ENCODE measurements at regions not wholly inside any gene's neighbourhood (a gene's known extent, or its start where the extent isn't known, plus 50 kb on each side); places are given as distances from the start of the nearest gene placed in this dataset.

DNA sequence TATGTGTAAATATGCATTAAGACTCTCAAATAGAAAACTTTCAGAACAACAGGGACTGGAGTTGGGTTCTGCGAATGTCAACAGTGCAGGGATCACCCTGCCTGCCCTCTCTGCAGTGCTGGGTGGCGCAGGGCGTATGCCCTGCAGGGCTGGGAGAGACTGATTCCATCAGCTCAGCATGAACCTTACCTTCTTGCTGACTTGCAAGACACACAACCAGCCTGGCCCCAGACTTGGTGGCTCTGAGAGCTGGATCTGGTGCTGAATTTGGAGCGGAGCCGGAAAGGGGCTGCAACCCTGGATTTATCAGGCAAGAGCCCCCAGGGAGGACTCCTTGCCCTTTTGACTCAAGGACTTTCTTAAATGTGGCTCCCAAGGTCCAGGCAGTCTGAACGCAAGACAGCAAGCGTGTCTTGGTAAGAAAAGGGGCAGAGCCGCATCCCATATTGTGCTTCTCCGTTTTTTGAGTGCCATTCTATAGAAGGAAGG is 376.0 kb upstream of the IRX2 start:
- DNase-seq: no peak

- DNase-seq: no peak
Observed at GRCh38 chr5:3126639-3127038, 375.2 kb upstream of the IRX2 start.

DNA sequence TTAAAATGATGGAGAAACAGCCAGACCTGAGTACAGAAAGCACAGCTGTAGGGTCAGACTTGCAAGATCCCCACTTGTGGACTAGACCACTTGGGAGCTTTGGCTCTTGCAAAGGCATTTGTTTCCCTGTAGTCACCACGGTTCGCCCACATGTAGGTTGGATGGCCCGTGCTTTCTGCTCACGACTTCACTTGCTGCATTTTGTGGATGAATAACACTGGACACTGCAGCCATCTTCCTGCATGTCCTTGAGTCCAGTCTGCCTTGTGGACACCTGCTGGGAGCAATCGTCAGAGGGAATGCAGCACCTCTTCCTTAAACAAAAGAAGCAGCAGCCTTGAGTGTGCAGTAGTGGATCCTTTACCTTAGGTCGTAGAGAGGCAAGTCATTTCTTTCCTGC is 372.9 kb upstream of the IRX2 start:
- no peak for DNase-seq

GRCh38 chr5:3123763-3124157 is 372.3 kb upstream of the IRX2 start:
- DNase-seq: no peak

GRCh38 chr5:3122985-3123762 is 371.7 kb upstream of the IRX2 start:
- no peak for DNase-seq

GRCh38 chr5:3122216-3122615 is 370.7 kb upstream of the IRX2 start:
- DNase-seq: no peak

DNA sequence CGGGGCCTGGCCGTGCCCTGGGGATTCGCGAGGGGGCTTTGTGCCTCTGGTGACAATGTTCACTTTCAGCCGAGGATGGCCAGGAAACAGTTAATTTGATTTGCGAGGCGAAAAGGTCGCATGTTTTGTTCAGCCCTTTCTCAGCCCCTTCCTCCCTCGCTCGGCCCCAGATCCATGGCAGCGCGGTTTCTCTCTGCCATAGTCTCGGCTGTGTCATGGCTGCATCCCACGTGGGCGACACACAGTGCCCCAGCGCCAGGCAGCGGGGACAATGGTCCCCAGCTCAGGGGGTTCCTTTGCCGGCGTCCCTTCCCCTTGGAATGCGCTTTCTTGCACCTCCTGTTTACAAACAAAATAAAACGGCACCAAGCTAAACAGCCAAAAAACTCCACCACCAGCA is 370.3 kb upstream of the IRX2 start:
- DNase-seq: no peak

DNA sequence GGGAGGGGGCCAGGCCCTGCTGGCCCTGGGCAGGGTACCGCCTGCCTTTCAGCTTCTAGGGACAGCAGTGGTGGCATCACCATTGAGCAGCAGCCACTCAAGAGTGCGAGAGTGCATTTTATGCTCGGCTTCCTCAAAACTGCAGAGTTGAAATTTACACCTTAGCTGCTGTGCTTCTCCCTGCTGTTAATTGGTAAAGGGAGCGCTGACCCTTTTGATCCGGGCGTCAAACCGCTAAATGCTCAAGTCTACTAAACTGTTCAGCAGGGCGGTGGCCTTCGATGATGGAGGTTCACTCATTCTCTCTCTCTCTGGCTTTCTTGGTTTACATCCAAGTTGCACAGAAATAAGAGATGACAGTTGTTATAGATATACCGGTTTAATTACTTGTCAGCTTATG is 368.6 kb upstream of the IRX2 start:
- DNase-seq: no peak

DNA sequence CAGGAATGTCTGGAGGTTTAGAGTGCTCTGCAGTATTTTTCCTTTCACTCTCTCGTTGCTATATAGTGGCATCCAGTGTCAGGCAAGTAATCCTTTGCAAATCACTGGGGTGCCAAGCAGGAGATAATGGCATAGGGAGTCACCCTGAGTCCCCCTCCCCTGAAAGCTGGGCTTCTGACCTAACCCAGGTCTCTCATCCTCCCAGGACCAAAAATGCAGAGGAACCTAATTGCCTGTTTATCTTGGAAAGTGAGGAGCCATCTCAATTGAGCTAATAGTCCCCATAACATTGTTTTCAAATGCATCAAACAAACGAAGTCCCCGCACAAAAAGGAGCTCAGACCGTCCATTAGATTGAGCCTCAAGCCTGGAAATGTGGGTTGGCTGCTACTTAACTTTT is 368.0 kb upstream of the IRX2 start:
- DNase-seq: no peak

DNA sequence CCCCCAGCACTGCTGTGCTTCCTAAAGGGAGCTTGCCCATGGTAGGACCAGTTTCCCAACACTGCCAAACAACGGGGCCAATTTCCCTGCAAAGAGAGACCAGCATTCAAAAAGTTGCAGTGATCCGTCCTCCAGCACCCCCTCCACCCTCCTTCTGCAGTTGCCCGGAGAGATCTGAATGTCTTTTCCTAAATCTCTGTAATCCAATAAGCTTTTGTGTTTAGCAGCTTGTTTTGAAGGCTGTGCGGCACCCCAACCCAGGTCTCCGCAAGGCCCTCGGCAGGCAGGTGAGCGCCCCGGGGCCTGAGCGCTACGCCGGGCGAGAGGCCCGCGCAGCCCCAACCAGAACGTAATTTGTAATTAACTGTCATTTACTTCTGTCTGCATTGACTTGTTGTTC is 366.9 kb upstream of the IRX2 start:
- no peak for DNase-seq

GRCh38 chr5:3116366-3116765 is 364.9 kb upstream of the IRX2 start:
- DNase-seq: no peak

- no peak for DNase-seq
Observed at GRCh38 chr5:3114467-3114866, 363.0 kb upstream of the IRX2 start.

DNA sequence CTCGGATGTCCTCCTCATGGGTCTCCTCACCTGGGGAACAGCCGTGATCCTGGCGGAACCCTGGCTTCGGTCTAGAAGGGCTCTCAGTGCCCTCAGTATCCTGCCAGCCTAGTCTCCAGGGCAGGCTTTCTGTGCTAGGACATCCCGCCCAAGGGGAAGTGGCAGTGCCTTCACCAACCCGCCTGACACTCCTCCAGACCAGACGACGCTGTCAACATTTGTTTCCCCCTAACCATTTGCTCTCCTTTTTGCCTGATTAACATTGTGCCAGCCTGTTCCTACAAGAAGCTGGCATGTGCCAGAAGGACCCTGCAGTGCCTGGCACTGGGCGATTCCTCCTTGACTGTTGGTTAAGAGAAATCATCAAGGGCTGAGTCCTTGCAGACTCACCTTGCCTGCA is 358.9 kb upstream of the IRX2 start:
- no peak for DNase-seq

DNA sequence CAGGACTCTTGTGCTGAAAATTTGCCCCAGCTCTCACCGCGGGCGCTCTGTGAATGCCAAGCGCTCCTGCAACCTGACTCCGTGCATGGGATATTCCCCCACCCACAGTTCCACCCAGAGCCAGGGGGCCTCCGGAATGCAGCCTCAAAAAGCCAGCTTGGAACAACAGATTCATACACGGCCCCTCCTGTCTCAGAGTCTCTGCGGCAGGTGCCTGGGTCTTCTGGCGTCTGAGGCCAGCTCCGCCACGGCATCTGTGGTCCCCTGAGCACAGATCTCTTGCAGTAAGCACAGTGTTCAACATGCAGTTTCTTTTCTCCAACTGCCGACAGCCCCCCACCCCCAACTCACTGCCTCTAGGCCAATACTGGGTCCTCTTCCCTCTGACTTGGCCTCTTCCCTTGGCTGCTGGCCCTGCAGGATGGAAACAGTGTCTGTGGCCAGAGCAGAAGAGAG is 355.7 kb upstream of the IRX2 start:
- no peak for DNase-seq

DNA sequence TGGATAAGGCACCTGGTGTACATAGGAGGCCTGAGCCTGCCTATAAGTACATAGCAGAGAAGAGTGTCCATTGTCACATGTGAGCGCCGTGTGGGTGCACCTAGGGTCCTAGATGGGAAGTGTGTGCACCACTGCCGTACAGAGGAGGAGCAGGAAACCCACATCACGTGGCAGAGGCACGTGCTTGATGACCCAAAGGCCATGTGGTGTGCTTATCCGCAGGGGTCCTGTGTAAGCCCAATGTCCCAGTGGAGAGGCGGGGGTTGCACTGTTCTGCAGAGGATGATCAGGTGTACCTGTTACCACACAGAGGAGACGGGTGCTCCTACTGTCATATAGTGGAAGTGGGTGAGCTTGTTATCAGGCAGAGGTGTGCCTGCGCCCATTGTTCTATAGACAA is 354.1 kb upstream of the IRX2 start:
- no peak for DNase-seq

DNA sequence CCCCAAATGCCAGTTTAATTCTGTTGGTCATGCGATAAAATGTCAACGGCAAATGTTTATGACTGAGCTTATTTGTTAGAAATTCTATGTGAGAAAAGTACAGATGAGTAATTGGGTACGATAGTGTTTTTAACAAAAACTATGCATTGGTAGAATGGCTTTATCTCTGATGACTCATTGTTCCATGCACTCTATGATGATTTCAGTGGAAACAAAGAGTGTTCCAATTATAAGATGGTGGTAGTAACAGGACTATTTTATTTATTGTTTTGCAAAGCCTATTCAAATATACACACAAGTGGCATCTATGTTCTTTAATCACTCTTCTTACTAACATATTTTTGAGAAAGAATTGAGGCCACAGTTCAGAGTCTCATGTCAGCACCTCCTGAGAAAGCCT is 353.7 kb upstream of the IRX2 start:
- DNase-seq: no peak

GRCh38 chr5:3104429-3105060 is 353.1 kb upstream of the IRX2 start:
- DNase-seq: no peak

- DNase-seq: no peak
Observed at GRCh38 chr5:3103262-3103811, 351.9 kb upstream of the IRX2 start.

- no peak for DNase-seq
Observed at GRCh38 chr5:3102531-3102930, 351.1 kb upstream of the IRX2 start.

DNA sequence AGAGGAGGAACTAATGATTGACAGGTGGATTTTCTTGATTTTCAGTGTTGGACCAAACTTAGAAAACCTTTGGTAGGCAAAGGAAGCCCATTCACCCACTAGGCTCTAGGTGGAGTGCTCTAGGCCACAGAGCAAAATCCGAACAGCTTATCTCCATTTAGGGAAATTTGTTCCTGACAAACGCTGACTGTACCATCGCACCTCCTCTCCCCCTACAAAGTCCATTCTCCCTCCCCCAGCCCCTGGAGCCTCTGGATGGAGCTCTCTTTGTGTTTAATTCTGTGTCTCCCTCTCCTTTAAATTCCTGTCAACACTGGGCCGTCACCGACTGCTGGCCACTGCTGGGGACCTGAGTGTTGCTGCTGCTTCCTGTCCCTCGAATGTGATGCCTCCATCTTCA is 350.1 kb upstream of the IRX2 start:
- no peak for DNase-seq

DNA sequence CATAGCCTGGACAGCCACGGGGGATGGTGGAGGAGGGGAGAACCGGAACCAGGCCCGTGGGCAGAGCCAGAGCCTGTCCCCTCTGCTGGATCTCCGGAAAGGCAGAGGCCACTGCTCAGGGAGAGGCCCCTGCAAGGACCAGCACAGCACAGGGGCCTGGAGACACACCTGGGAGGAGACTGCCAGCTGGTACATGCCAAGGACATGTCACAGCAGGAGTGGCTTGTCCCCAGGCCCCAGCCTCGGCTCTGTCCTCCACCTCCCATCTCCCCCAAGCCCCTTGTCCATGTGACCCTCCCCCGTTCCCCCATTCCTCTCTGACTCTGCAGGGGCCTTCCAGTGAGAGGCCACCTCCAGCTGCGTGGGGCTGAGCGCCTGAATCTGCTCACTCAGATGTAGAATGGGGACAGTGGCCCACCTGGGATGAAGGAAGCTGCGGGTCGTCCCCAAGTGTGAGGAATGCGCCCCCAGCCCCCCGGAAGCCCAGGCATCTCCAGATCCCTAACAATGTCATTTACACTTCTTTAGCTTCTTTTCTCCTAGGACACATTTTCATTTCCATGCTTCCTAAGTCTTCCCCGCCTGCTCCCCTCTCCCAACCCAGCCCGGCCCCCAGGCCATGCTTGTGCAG is 349.6 kb upstream of the IRX2 start:
- DNase-seq: no peak

- no peak for DNase-seq
Observed at GRCh38 chr5:3099954-3100353, 348.5 kb upstream of the IRX2 start.

GRCh38 chr5:3099526-3099925 is 348.0 kb upstream of the IRX2 start:
- no peak for DNase-seq

DNA sequence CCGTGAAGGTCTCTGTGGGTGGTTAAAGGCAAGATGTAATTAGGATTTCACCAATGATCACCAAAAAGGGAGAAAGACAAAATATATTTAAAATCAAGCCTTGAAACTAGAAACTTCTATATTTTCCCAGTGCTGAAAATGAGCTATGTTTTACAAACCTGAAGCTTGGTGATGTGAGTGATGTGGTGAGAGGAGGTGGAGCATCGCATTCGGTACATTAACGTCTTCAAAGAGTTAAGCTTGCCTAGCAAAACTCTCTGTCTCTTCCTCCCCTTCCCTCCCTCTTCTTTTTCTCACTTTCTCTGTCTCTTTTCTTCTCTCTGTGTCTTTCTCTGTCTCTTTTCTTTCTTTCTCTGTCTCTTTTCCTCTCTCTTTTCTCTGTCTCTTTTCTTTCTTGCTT is 347.3 kb upstream of the IRX2 start:
- DNase-seq: no peak

Measured in Kasumi-1 (cell line).